ENCODE measurements at regions not wholly inside any gene's neighbourhood (a gene's known extent, or its start where the extent isn't known, plus 50 kb on each side); places are given as distances from the start of the nearest gene placed in this dataset.
"Not testable (repeated sequence)": the region's sequence is repeated elsewhere in the genome, so short reads cannot be mapped to it uniquely, and the experiment has no call there.

DNA sequence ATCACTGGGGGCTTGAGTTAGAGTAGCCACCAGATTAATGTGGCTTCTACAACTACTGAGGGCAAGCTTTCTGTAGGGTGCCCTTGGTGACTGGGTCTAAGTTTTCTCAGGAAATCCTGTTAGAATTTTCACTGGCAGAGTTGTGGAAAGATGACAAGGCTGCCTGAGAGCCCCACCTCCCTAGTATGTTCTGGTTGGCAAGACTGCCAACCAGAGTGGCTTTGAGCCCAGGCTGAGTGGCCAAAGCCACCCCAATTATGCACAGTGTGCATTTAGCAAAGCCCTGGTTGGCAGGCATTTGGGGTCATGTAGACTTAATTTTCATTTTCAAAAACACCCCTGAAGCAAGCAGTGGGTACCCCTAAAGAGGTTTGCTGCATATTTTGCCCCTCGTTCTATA lies 136.7 kb upstream of the HAPLN1 start:
- TF ChIP-seq, protein P1, sequence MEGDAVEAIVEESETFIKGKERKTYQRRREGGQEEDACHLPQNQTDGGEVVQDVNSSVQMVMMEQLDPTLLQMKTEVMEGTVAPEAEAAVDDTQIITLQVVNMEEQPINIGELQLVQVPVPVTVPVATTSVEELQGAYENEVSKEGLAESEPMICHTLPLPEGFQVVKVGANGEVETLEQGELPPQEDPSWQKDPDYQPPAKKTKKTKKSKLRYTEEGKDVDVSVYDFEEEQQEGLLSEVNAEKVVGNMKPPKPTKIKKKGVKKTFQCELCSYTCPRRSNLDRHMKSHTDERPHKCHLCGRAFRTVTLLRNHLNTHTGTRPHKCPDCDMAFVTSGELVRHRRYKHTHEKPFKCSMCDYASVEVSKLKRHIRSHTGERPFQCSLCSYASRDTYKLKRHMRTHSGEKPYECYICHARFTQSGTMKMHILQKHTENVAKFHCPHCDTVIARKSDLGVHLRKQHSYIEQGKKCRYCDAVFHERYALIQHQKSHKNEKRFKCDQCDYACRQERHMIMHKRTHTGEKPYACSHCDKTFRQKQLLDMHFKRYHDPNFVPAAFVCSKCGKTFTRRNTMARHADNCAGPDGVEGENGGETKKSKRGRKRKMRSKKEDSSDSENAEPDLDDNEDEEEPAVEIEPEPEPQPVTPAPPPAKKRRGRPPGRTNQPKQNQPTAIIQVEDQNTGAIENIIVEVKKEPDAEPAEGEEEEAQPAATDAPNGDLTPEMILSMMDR (IDR thresholded peaks at IDR 0.05; ENCODE audit: borderline replicate concordance, control extremely low read depth, extremely low read depth, insufficient read depth, missing control alignments) = no peak
- in situ Hi-C loops (cut with MboI; ENCODE audit: low sequenced_read_pairs, unreplicated experiment) = no loop called here
- no peak for DNase-seq (ENCODE audit: low spot score)

DNA sequence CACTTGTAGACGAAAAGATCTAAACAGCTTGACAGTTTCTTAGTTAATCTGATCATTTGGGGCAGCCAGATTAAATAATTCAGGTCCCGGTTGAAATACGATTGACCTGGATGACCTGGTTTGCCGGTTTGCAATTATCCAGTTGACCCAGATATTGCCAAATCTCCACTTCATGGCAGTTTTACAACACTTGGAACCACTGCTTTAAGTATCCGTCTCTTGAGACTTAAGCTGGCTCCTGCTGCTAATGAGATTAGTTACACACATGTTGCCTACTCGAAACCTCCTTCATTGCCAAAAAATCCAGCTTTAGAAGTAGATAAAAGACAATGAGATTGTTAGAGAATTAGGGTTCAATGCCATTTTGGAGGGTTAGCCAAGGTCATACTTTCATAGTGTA lies 136.2 kb upstream of the HAPLN1 start:
- in situ Hi-C loops (cut with MboI; ENCODE audit: low sequenced_read_pairs, unreplicated experiment) = no loop called here
- DNase-seq (ENCODE audit: low spot score) = no peak
- TF ChIP-seq, protein P1 (IDR thresholded peaks at IDR 0.05; ENCODE audit: borderline replicate concordance, control extremely low read depth, extremely low read depth, insufficient read depth, missing control alignments) = no peak

DNA sequence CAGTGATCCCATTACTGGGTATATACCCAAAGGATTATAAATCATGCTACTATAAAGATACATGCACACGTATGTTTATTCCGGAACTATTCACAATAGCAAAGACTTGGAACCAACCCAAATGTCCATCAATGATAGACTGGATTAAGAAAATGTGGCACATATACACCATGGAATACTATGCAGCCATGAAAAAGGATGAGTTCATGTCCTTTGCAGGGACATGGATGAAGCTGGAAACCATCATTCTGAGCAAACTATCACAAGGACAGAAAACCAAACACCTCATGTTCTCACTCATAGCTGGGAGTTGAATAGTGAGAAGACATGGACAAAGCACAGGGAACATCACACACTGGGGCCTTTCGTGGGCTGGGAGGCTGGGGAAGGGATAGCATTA lies 129.8 kb upstream of the HAPLN1 start:
- in situ Hi-C loops (cut with MboI; ENCODE audit: low sequenced_read_pairs, unreplicated experiment); DNase-seq (ENCODE audit: low spot score): not testable (repeated sequence)

DNA sequence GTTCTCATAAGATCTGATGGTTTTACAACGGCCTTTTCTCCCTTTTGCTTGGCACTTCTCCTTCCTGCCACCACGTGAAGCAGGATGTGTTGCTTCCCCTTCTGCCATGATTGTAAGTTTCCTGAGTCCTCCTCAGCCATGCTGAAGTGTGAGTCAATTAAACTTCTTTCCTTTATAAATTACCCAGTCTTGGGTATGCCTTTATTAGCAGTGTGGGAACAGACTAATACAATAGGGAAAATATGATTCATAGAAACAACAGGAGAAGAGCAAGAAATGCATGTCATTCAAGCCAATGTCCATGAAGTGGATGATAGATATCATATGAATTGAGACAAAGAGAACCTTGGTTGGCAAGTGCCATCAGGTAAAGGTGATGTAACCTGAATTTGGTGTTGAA lies 128.3 kb upstream of the HAPLN1 start:
- DNase-seq (ENCODE audit: low spot score) = no peak
- TF ChIP-seq, protein P1 (IDR thresholded peaks at IDR 0.05; ENCODE audit: borderline replicate concordance, control extremely low read depth, extremely low read depth, insufficient read depth, missing control alignments) = no peak

DNA sequence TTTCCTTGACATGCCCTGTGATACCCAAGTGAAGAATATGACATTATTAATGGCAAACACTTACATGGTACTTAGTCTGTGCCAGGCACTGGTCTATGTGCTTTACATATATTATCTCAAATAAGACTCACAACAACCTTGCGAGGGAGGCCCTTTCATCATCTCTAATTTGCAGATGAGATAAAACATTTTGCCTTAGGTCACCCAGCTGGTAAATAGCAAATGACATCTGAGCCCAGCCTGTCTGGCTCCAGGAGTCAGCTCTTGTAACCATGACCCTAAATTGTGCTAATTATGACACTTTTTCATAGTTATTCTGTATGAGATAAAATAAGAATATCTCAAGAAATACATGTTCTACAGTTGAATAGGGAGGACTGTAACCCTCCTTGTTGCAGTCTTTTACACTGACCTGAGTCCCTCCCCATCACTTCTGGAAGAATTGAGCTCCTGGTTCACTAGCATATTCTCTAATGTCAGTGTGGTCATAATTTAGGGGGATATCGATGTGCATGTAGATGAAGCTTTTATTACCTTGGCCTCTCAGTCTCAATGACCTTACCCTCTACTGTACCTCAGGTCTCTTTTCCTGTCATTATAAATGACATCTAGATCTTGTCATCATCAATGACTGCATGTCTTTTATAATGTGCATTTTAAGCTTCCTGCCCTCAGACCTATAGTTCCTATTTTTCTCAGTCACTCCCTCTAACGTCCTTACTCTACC lies 126.1 kb upstream of the HAPLN1 start:
- TF ChIP-seq, protein P1 (IDR thresholded peaks at IDR 0.05; ENCODE audit: borderline replicate concordance, control extremely low read depth, extremely low read depth, insufficient read depth, missing control alignments) = no peak
- in situ Hi-C loops (cut with MboI; ENCODE audit: low sequenced_read_pairs, unreplicated experiment) = no loop called here
- no peak for DNase-seq (ENCODE audit: low spot score)

More for the DNA sequence above, 128.3 kb upstream of the HAPLN1 start:
- in situ Hi-C loops (cut with MboI; ENCODE audit: low sequenced_read_pairs, unreplicated experiment) = no loop called here

DNA sequence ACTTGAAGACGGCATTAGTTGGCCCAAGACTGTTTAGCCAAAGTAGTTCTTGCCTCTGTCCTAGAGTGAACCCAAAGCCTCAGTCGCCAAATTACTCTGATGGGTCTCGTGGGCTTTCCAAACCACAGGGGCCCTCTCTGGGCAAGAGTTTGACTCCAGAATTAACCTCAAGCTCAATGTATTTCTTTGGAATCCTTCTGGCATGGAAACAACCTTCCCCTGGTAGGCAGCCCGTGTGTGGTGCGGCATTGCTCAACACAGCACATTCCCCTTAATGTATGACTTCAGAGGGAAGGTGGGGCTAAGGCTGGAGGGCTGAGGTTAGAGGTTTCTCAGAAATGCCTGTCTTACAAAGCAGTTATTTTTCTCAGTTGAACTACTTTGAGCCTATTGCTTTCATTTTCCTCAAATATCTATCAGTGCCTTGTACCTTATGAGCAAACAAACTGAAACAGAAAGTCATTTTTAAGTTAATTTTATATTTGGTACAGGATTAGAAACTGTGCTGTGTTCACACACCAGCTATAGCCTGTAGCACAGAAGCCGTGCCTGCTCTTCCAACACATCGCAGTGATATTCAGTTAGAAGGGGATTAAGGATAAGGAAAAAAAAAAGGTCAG lies 123.9 kb upstream of the HAPLN1 start:
- TF ChIP-seq, protein P1 (IDR thresholded peaks at IDR 0.05; ENCODE audit: borderline replicate concordance, control extremely low read depth, extremely low read depth, insufficient read depth, missing control alignments) = no peak
- DNase-seq (ENCODE audit: low spot score) = peak; percentile 69
- in situ Hi-C loops (cut with MboI; ENCODE audit: low sequenced_read_pairs, unreplicated experiment) = no loop called here

DNA sequence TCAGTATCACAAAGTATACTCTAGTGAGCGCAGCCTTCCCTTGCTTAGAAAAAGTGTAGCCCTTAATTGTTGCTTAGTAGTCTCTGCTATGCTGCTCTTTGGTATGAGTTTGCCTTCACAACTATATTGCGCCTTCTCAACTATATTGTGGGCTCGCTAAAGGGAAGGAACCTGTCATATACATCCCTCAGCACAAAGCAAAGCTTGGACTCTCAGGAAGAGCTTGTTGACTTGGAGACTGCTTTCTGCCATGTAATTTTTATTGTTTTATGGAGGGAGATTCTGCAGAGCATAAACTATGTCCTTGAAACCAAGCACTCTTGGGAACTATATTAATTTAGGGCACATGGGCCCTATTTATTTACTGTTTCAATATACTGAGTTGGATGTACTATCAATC lies 119.1 kb upstream of the HAPLN1 start:
- TF ChIP-seq, protein P1 (IDR thresholded peaks at IDR 0.05; ENCODE audit: borderline replicate concordance, control extremely low read depth, extremely low read depth, insufficient read depth, missing control alignments) = no peak
- in situ Hi-C loops (cut with MboI; ENCODE audit: low sequenced_read_pairs, unreplicated experiment) = no loop called here
- DNase-seq (ENCODE audit: low spot score) = no peak
